Brain microvascular endothelial cell (primary cell): ENCODE measurements at regions not wholly inside any gene's neighbourhood (a gene's known extent, or its start where the extent isn't known, plus 50 kb on each side); places are given as distances from the start of the nearest gene placed in this dataset.
"Not testable (repeated sequence)": the region's sequence is repeated elsewhere in the genome, so short reads cannot be mapped to it uniquely, and the experiment has no call there.

Experiments used
- DNase-seq: peaks from one replicate; pipeline ENCODE4 v3.0.0-alpha.2; 2020
- H3K27ac ChIP-seq: fragments of 250-450 bp; sonication (Bioruptor Pico); 2 replicates; pipeline ENCODE4 v1.5.1; 2020; ENCODE audit warnings: mild to moderate bottlenecking, moderate library complexity
- H3K27me3 ChIP-seq: fragments of 250-450 bp; sonication (Bioruptor Pico); replicated peaks from 2 replicates; pipeline ENCODE4 v1.5.1; 2020; ENCODE audit warnings: mild to moderate bottlenecking
- H3K36me3 ChIP-seq: fragments of 250-450 bp; sonication (Bioruptor Pico); replicated peaks from 2 replicates; pipeline ENCODE4 v1.5.1; 2020; ENCODE audit warnings: mild to moderate bottlenecking
- H3K4me3 ChIP-seq: 2 replicates; pipeline ENCODE4 v1.5.1; 2011; ENCODE audit warnings: low read depth, mild to moderate bottlenecking, control low read depth, low read length, moderate library complexity
- CTCF ChIP-seq: IDR thresholded peaks from 2 replicates; pipeline ENCODE4 v1.5.1; 2011; ENCODE audit warnings: low read depth, mild to moderate bottlenecking, moderate library complexity, low read length, control low read depth, inconsistent platforms; ENCODE audit errors: missing control alignments
- in situ Hi-C: cut with HindIII; loops from 2 replicates; pipeline ENCODE4 v1.10.0; 2017; ENCODE audit warnings: low sequenced_read_pairs, low pct_ligation_motif_present

GRCh38 chr3:26293329-26293844, 329.2 kb upstream of the LRRC3B start:
- H3K27me3 ChIP-seq, result no peaks in the 10 kb centered on the region
- DNase-seq, result no peak
- TF ChIP-seq CTCF, result no peak
- H3K4me3 ChIP-seq, result no peak overlapping the region
- H3K36me3 ChIP-seq, result no peaks in the 10 kb centered on the region
- in situ Hi-C loops, result no loop called here
- H3K27ac ChIP-seq, result no peak overlapping the region

- in situ Hi-C loops, result no loop called here
- H3K4me3 ChIP-seq, result no peak overlapping the region
These were observed 315.4 kb upstream of the LRRC3B start for GRCh38 chr3:26307192-26307591.

GRCh38 chr3:26307787-26308186, 314.8 kb upstream of the LRRC3B start:
- in situ Hi-C loops, result no loop called here
- no peak for TF ChIP-seq CTCF
- Histone ChIP-seq H3K27ac (no peak overlapping the region), H3K36me3 (no peaks in the 10 kb centered on the region), H3K4me3 (no peak overlapping the region), H3K27me3 (no peaks in the 10 kb centered on the region)
- DNase-seq, result no peak

More at GRCh38 chr3:26307192-26307591, 315.4 kb upstream of the LRRC3B start:
- Histone ChIP-seq H3K27me3 (no peaks in the 10 kb centered on the region), H3K27ac (no peak overlapping the region), H3K36me3 (no peaks in the 10 kb centered on the region)
- no peak for TF ChIP-seq CTCF
- no peak for DNase-seq

- DNase-seq, result no peak
- H3K36me3 ChIP-seq, result no peaks in the 10 kb centered on the region
- no peak overlapping the region for H3K4me3 ChIP-seq
- no peaks in the 10 kb centered on the region for H3K27me3 ChIP-seq
- H3K27ac ChIP-seq, result no peak overlapping the region
- TF ChIP-seq CTCF, result no peak
- in situ Hi-C loops, result no loop called here
These were observed 314.1 kb upstream of the LRRC3B start for GRCh38 chr3:26308454-26308853.

- H3K27ac ChIP-seq, H3K27me3 ChIP-seq, DNase-seq, H3K4me3 ChIP-seq, H3K36me3 ChIP-seq, in situ Hi-C loops: not testable (repeated sequence)
These were observed 313.0 kb upstream of the LRRC3B start for GRCh38 chr3:26309536-26309935.

- TF ChIP-seq CTCF, result no peak
- in situ Hi-C loops, result no loop called here
- Histone ChIP-seq H3K27me3 (no peaks in the 10 kb centered on the region), H3K4me3 (no peak overlapping the region), H3K27ac (no peak overlapping the region), H3K36me3 (no peaks in the 10 kb centered on the region)
- DNase-seq, result no peak
These were observed 309.8 kb upstream of the LRRC3B start for GRCh38 chr3:26312816-26313215.
